HG02884 (cell line): ENCODE measurements at regions not wholly inside any gene's neighbourhood (a gene's known extent, or its start where the extent isn't known, plus 50 kb on each side); places are given as distances from the start of the nearest gene placed in this dataset.
"Not testable (repeated sequence)": the region's sequence is repeated elsewhere in the genome, so short reads cannot be mapped to it uniquely, and the experiment has no call there.

Experiments
- ATAC-seq: cut with Tn5 transposase; IDR thresholded peaks from one replicate; pipeline ENCODE4 v1.9.1; 2021; ENCODE audit warnings: mild to moderate bottlenecking, moderate library complexity; ENCODE audit not compliant: unreplicated experiment

DNA sequence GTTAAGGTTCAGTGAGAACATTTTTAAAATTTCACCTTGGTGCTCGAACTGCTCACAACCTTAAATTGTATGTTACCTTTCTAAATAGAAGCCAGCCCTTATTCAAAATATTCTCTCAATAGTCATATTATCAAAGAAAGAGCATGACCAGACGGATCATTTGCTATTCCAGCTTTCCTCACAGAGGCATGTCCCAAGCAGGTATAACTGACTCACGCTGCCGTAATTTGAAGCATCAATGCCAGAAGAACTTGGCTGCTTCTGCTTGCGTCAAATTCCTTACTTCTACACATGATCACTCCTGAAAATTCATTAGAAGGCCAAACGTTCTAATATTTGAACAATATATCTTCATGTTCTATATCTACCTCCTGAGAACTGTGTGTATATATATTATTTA is 69.5 kb upstream of the VGLL4 start:
- no peak for ATAC-seq

DNA sequence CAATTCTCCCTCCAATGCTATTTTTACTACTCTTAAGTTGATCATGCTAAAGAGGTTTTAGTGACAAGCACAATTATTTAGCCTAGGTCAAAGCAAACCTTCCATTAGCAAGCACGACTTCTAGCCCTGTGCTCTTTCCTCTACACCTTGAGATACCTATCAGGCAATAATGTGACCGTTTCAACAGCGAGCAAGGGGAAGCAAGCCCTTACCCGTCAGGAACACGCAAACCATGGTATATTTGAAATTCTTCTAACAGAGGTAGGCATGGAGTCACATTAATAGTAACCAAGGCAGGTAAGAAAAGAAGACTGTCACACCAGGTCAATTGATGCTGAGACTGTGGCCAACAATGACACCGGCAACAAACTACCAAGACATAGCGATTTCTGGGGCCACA is 68.9 kb upstream of the VGLL4 start:
- no peak for ATAC-seq

DNA sequence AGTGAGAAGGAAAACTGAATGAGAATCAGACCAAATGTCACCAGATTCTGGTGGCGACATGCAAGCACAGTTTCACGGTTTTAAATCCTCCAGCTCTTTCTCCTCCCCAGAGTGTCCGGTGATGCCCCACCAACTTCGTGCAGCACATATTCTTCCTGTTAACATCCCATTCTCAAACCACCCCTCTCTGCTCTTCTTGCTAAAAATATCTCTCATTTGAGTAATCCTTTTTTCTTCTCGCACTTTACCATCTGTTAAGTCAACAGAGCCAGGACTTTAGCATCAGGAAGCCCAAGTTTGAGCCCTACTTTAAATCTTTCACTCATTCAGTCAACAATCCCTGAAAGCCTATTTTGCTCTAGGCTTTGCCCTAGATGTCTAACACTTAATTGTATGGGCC is 68.2 kb upstream of the VGLL4 start:
- no peak for ATAC-seq

DNA sequence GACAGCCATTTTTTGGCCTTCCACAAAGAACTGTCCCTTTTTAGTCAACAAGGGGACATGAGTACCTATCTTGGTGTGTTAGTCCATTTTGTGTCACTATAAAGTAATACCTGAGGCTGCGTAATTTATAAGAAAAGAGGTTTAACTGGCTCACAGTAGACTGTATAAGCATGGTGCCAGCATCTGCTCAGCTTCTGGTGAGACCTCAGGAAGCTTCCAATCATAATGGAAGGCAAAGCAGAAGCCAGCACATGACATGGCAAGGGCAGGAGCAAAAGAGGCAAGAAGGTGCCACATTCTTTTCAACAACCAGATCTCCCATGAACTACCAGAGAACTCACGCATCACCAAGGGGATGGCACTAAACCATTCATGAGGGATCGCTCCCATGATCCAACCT is 66.1 kb upstream of the VGLL4 start:
- no peak for ATAC-seq

DNA sequence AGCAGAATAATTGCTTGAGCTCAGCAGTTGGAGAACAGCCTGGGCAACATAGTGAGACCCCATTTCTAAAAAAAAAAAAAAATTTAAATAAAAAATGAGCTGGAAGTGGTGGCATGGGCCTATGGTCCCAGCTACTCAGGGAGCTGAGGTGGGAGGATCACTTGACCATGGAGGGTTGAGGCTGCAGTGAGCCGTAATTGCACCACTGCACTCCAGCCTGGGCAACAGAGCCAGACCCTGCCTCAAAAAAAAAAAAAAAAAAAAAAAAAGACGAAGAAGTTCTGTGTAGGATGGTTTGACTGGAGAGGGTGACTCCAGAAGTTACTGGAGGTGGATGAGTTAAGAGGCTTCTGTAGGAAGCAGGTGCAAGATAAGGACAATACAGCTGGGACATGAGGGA is 63.4 kb upstream of the VGLL4 start:
- not testable (repeated sequence) for ATAC-seq

DNA sequence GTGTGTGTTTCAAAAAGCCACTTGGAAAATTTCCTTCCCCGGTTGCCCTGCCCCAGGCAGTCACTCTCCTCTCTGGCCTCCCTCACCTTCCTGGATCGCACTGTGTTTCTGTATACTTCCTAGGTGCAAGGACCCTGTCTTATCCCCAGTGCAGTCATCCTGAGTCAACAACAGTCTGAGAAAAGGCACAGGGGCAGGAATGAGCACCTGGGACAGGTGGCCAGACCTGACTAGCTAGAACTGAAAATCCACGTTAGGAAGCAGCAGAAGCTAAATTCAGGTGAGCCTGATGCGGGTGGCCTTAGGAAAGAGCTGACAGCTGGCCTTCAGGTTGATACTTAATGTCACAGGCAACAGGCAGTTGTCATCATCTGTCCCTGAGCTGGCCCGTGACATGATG is 62.9 kb upstream of the VGLL4 start:
- ATAC-seq = no peak

DNA sequence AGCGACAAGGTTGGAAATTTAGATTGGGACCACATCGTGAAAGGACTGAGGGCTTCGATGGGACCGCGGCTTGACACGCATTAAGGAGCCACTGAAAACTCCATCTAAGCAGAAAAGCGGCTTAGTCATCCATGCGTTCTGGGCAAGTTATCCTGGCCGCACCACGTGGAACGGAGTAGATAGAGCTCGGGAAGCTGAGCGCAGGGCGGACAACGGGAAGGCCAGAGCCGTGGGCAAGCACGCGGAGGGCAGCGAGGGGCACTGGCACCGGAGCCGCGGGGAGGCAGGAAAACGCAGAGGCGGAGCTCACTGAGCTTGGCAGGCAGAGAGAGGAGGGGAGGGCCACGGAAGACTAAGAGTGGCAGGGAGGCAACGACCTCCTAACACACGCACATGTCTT is 61.3 kb upstream of the VGLL4 start:
- ATAC-seq = no peak

DNA sequence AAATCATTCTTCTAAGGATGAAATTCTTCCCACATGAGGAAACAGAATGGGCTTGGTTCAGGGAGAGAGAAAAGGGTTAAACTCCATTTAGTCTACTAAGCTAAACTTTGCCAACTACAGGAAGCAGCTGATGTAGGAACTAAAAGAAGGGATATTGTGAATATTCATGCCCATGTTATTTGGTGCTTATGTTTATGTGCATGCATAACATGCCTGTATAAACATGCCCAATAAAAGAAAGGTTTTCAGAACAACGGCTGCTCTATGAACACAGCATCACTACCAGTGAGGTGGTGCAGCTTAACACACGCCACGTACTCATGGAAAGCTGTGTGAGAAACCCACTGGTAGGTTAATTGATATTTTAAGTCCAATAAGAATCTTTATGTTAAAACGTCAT is 59.4 kb upstream of the VGLL4 start:
- ATAC-seq = no peak

DNA sequence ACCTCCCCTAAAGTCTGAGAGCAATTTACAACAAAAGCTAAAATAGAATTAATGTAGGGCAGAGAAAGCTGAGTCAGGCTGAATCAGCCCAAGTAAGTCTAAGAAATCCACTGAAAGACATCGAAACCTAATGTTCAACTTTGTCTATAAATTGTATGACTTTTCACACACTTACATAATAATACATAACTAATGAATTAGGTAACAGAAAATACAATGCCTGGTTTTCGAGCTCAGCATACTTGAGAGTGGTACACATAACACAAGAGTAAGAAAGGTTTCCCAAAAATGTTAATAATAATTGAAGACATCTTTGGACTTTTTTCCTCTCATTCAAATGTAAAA is 55.3 kb upstream of the VGLL4 start:
- no peak for ATAC-seq

DNA sequence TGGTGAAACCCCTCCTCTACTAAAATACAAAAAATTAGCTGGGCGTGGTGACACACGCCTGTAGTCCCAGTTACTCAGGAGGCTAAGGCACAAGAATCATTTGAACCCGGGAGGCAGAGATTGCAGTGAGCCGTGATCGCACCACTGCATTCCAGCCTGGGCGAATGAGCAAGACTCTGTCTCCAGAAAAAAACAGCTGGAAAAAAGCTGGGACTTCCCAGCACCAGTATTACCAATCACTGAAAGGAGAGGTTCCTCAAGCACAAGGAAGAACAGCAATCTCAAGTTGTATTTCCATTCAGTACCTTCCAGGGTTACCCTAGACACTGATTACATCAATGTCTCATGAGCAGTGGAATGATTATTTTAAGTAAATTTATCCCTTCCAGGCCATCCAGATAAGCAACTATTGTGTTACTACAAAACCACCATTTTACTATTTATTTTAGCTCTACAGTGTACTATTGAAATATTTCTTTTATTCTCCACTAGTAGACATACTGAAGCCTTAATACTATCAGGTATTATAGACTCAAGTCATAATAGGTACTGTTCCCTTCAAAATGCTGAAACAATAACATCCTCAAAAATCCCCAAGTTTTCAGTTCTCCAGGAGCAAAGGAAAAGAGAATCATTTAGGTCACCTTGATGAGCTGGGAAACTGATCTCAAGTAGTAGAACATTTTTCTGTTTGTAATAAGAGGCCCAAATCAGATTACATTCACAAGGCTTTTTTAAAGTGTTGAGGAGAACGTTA is 54.8 kb upstream of the VGLL4 start:
- ATAC-seq = no peak

DNA sequence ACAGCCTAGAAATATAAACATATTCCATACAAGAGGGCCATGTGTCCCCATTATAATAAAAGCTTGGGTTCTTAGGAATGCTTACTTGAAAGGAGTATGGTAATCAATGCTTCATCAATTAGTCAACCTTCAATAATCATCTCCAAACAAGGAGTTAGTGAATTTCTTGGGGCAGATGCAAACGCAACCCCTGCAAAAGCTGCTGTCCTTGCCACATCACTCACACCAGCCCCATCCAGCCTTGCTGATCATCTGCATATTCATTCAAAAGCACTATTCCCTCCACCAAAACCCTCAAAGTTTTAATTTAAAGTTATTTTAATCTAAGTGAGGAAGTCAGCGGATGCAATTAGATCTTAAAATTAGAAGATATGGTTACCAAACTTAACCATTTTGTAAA is 54.0 kb upstream of the VGLL4 start:
- ATAC-seq = no peak

DNA sequence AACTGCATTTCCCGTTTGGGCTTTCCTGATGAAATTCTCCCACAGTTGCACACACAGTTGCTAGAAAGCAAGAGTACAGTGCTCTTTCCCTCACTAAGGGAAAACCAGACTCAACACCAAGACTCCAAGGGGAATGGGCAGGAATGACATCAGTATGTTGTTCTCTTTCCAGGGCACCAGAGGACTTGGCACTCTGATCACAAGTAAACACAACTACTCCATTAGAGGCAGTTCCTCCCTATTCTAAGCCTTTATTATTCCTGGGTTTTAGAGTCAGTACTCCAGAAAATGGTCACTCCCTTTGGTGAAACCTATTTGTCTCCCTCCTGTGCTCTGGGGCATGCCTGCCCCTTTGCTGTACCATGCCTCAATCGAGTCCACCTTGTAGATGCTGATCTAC is 52.3 kb upstream of the VGLL4 start:
- ATAC-seq = no peak
